ENCODE measurements at regions not wholly inside any gene's neighbourhood (a gene's known extent, or its start where the extent isn't known, plus 50 kb on each side); places are given as distances from the start of the nearest gene placed in this dataset.

GRCh38 chr14:87214558-87214957 is 778.4 kb downstream of the GALC start:
- Histone ChIP-seq H3K9me3 (ENCODE audit: low read depth) (no peaks in the 10 kb centered on the region), H3K4me2 (no peak overlapping the region), H2AFZ (replicated peaks) (peak overlapping the region; percentile 61), H3K79me2 (ENCODE audit: low read depth) (no peaks in the 10 kb centered on the region), H3K4me3 (no peak overlapping the region), H4K20me1 (ENCODE audit: low read depth) (no peaks in the 10 kb centered on the region), H3K27ac (no peak overlapping the region), H3K4me1 (no peaks in the 10 kb centered on the region), H3K27me3 (no peaks in the 10 kb centered on the region), H3K36me3 (no peaks in the 10 kb centered on the region), H3F3A (ENCODE audit: low read depth) (no peaks in the 10 kb centered on the region), H3K9ac (no peak overlapping the region)
- no peak for DNase-seq (ENCODE audit: low spot score)
- Mint-ChIP-seq H3K27ac (no peak overlapping the region), H3K9me3 (no peaks in the 10 kb centered on the region), H3K27me3 (ENCODE audit: insufficient read depth, low read depth) (no peaks in the 10 kb centered on the region), H3K4me3 (no peak overlapping the region), H3K36me3 (no peaks in the 10 kb centered on the region), H3K4me1 (no peaks in the 10 kb centered on the region)
- no peak for TF ChIP-seq EZH2phosphoT487 (IDR thresholded peaks at IDR 0.05)
- TF ChIP-seq EZH2 (IDR thresholded peaks at IDR 0.05) = no peak
- TF ChIP-seq CTCF (IDR thresholded peaks at IDR 0.05) = no peak

- Histone ChIP-seq H2AFZ (replicated peaks) (no peak overlapping the region), H3K9ac (no peak overlapping the region), H3K27me3 (no peaks in the 10 kb centered on the region), H3K4me2 (no peak overlapping the region), H3K9me3 (ENCODE audit: low read depth) (no peaks in the 10 kb centered on the region), H3K4me3 (no peak overlapping the region), H3K4me1 (no peaks in the 10 kb centered on the region), H3K79me2 (ENCODE audit: low read depth) (no peaks in the 10 kb centered on the region), H4K20me1 (ENCODE audit: low read depth) (no peaks in the 10 kb centered on the region), H3F3A (ENCODE audit: low read depth) (no peaks in the 10 kb centered on the region), H3K36me3 (no peaks in the 10 kb centered on the region), H3K27ac (no peak overlapping the region)
- Mint-ChIP-seq H3K27me3 (ENCODE audit: insufficient read depth, low read depth) (no peaks in the 10 kb centered on the region), H3K36me3 (no peaks in the 10 kb centered on the region), H3K4me1 (no peaks in the 10 kb centered on the region), H3K9me3 (no peaks in the 10 kb centered on the region), H3K4me3 (no peak overlapping the region), H3K27ac (no peak overlapping the region)
- TF ChIP-seq EZH2 (IDR thresholded peaks at IDR 0.05) (no peak), EZH2phosphoT487 (IDR thresholded peaks at IDR 0.05) (no peak), CTCF (IDR thresholded peaks at IDR 0.05) (no peak)
- DNase-seq (ENCODE audit: low spot score) = no peak
These were observed 785.2 kb downstream of the GALC start for GRCh38 chr14:87207756-87208155.

GRCh38 chr14:87205811-87206210 is 787.2 kb downstream of the GALC start:
- H3K27me3 Mint-ChIP-seq (ENCODE audit: insufficient read depth, low read depth) = no peaks in the 10 kb centered on the region
- TF ChIP-seq EZH2phosphoT487 (IDR thresholded peaks at IDR 0.05) (no peak), EZH2 (IDR thresholded peaks at IDR 0.05) (no peak), CTCF (IDR thresholded peaks at IDR 0.05) (no peak)
- H3F3A ChIP-seq (ENCODE audit: low read depth) = no peaks in the 10 kb centered on the region

More at GRCh38 chr14:87205811-87206210, 787.2 kb downstream of the GALC start:
- H3K4me3 ChIP-seq = no peak overlapping the region
- Mint-ChIP-seq H3K4me1 (no peaks in the 10 kb centered on the region), H3K27ac (no peak overlapping the region), H3K4me3 (no peak overlapping the region), H3K36me3 (no peaks in the 10 kb centered on the region), H3K9me3 (no peaks in the 10 kb centered on the region)
- H3K27me3 ChIP-seq = no peaks in the 10 kb centered on the region
- peak overlapping the region; percentile 31 for H2AFZ ChIP-seq (replicated peaks)
- H3K36me3 ChIP-seq = no peaks in the 10 kb centered on the region
- no peak overlapping the region for H3K4me2 ChIP-seq
- no peaks in the 10 kb centered on the region for H3K4me1 ChIP-seq
- H3K79me2 ChIP-seq (ENCODE audit: low read depth) = no peaks in the 10 kb centered on the region
- DNase-seq (ENCODE audit: low spot score) = no peak
- H4K20me1 ChIP-seq (ENCODE audit: low read depth) = no peaks in the 10 kb centered on the region
- no peaks in the 10 kb centered on the region for H3K9me3 ChIP-seq (ENCODE audit: low read depth)
- no peak overlapping the region for H3K9ac ChIP-seq
- no peak overlapping the region for H3K27ac ChIP-seq

All from neural progenitor cell (in vitro differentiated cells).